NCI-H345 treated with DMSO at 0.1 percent for 48 hours (cell line): ENCODE measurements at regions not wholly inside any gene's neighbourhood (a gene's known extent, or its start where the extent isn't known, plus 50 kb on each side); places are given as distances from the start of the nearest gene placed in this dataset.
"Not testable (repeated sequence)": the region's sequence is repeated elsewhere in the genome, so short reads cannot be mapped to it uniquely, and the experiment has no call there.

Source experiments
- DNase-seq: peaks from one replicate; lab custom pipeline; 2025; ENCODE audit not compliant: unreplicated experiment; lab: John Stamatoyannopoulos, UW

DNA sequence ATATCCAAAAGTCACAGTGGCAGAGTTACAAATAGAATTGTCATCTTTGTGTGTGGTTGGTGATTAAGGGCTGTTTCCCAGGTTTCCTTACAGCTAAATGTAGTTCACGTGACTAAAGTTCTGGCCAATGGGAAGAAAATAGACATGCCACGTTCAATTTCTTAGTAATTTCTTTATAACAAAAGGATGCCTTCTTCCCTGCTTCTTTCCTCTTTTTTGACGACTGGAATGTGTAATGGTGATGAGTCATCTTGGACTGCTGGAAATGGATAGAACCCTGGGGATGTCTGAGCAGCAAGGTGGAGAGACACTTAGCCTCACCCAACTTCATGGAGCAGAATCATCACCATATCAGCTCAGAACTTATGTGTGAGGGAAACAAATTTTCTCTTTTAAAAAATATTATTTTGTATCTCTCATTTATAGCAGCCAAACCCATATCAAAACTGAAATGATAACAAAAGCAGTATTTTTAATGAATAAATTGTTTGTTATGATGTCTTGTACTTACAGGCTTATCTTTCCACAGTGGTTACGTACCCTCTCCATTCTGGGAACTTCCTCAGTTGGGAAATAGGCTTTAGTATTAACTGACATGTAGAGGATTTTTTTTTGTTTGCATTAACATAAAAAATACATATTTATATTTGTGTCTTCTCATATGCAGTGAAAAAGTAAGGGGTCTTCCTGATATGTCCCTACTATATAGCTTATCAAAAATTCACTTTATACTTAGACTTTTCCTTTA lies 91.1 kb upstream of the CDH2 start:
- DNase-seq, result no peak

GRCh38 chr18:28267276-28267675 lies 90.3 kb upstream of the CDH2 start:
- DNase-seq, result no peak

DNA sequence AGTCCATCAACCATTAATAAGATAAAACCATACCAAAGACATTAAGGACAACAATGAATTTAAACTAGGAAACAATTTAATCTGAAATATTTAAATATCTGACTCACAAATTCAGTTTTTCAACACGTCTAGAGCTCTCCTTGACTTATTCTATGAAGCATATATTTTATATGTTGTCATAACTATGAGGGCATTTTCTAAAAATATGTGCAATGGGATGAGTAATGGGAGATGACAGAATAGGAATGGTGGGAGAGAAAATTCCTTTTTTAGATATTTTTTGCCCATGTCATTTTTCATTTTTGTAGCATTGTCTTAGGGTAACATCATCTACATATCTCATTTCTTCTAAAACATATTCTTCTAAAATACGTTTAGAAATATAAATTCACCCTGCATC lies 79.2 kb upstream of the CDH2 start:
- DNase-seq, result no peak

DNA sequence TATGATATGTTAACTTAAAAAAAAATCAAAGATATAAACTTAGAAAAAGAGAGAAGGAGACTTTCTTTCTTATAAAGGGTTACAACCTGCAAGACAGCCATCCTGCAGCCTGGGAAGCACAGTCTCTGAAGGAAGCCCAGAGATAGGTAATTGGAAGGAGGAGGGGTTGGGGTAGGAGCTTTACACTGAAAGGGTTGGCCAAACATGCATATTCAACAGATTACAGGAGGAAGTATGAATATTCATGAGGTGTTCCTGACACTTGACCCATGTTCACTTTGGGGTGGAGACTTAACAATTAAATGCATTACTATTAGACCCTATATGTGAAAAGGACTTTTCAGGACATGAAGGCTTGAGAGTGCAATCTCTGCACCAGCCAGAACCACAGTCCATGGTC lies 71.7 kb upstream of the CDH2 start:
- DNase-seq, result no peak

DNA sequence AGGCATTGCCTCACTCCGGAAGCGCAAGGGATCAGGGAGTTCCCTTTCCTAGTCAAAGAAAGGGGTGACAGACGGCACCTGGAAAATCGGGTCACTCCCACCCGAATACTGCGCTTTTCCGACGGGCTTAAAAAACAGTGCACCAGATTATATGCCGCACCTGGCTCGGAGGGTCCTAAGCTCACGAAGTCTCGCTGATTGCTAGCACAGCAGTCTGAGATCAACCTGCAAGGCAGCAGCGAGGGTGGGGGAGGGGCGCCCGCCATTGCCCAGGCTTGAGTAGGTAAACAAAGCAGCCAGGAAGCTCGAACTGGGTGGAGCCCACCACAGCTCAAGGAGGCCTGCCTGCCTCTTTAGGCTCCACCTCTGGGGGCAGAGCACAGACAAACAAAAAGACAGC lies 63.7 kb upstream of the CDH2 start:
- DNase-seq, result not testable (repeated sequence)

DNA sequence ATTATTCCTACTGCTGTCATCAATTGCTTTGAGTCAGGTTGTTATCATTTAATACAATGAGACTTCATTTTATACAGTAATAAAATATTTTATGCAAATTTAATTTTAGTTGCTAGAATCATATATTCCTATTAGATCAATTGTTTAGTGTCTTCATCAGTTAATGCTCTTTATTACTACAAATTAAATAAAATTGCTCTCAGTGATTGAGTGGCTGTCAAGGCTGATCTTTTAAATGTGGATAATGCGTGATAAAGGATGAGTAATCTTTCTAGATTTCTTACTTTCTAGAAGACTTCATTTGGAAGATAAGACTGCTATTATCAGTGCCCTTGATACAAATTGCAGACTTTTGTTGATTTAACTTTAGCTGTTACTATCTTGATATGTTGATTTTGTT lies 59.6 kb upstream of the CDH2 start:
- no peak for DNase-seq
